Neural cell (in vitro differentiated cells): ENCODE measurements at regions not wholly inside any gene's neighbourhood (a gene's known extent, or its start where the extent isn't known, plus 50 kb on each side); places are given as distances from the start of the nearest gene placed in this dataset.

Experiments
- H2AFZ ChIP-seq: fragments of 200-600, 300-800 bp; sonication (generic), shearing (Covaris generic); 2 replicates; pipeline ENCODE4 v1.6.0; 2014; ENCODE audit warnings: low read depth, mild to moderate bottlenecking, antibody characterized with exemption, low read length, moderate library complexity
- H3F3A ChIP-seq: fragments of 200-600 bp; shearing (Covaris generic); 2 replicates; pipeline ENCODE4 v1.6.1; 2016; ENCODE audit warnings: mild to moderate bottlenecking, moderate library complexity, mixed read lengths, antibody characterized with exemption, low read length; ENCODE audit not compliant: insufficient read depth, poor library complexity, severe bottlenecking
- H3K27ac ChIP-seq: fragments of 200-600, 300-800 bp; sonication (generic), shearing (Covaris generic); 2 replicates; pipeline ENCODE4 v1.5.1; 2014; ENCODE audit warnings: mild to moderate bottlenecking, low read length, moderate library complexity
- H3K27me3 ChIP-seq: fragments of 300-800, 200-600 bp; sonication (generic), shearing (Covaris generic); 2 replicates; pipeline ENCODE4 v1.6.0; 2014; ENCODE audit warnings: mild to moderate bottlenecking, low read depth, low read length, moderate library complexity; ENCODE audit not compliant: insufficient read depth
- H3K36me3 ChIP-seq: fragments of 300-800, 200-600 bp; sonication (generic), shearing (Covaris generic); 2 replicates; pipeline ENCODE4 v1.5.1; 2014; ENCODE audit warnings: mild to moderate bottlenecking, antibody characterized with exemption, low read length, moderate library complexity; ENCODE audit not compliant: insufficient read depth
- H3K4me2 ChIP-seq: fragments of 300-800, 200-600 bp; sonication (generic), shearing (Covaris generic); 2 replicates; pipeline ENCODE4 v1.6.0; 2014; ENCODE audit warnings: mild to moderate bottlenecking, low read length
- H3K4me3 ChIP-seq: fragments of 300-800, 200-600 bp; sonication (generic), shearing (Covaris generic); 2 replicates; pipeline ENCODE4 v1.5.1; 2014; ENCODE audit warnings: mild to moderate bottlenecking, low read length, moderate library complexity
- H3K79me2 ChIP-seq: fragments of 200-600 bp; shearing (Covaris generic); replicated peaks from 2 replicates; pipeline ENCODE4 v1.6.0; 2014; ENCODE audit warnings: mild to moderate bottlenecking, low read length, moderate library complexity; ENCODE audit not compliant: insufficient read depth
- H3K9ac ChIP-seq: fragments of 300-800, 200-600 bp; sonication (generic), shearing (Covaris generic); 2 replicates; pipeline ENCODE4 v1.6.1; 2016; ENCODE audit warnings: mild to moderate bottlenecking, low read length, mixed read lengths
- H3K9me2 ChIP-seq: fragments of 200-600 bp; shearing (Covaris generic); 2 replicates; pipeline ENCODE4 v1.6.1; 2016; ENCODE audit warnings: mild to moderate bottlenecking, low read length, mixed read lengths; ENCODE audit not compliant: insufficient read depth
- H3K9me3 ChIP-seq: fragments of 200-600, 300-800 bp; sonication (generic), shearing (Covaris generic); 2 replicates; pipeline ENCODE4 v1.6.1; 2016; ENCODE audit warnings: mild to moderate bottlenecking, mixed run types, low read length, moderate library complexity, mixed read lengths
- H4K20me1 ChIP-seq: fragments of 200-600 bp; shearing (Covaris generic); 2 replicates; pipeline ENCODE4 v1.6.1; 2016; ENCODE audit warnings: mild to moderate bottlenecking, mixed run types; ENCODE audit not compliant: insufficient read depth
- CTCF ChIP-seq: fragments of 450-650 bp; IDR thresholded peaks from 2 replicates; pipeline ENCODE4 v1.5.1; 2014; ENCODE audit warnings: antibody characterized with exemption, mild to moderate bottlenecking, moderate library complexity; ENCODE audit not compliant: poor library complexity, severe bottlenecking
- EP300 ChIP-seq: fragments of 450-650 bp; conservative IDR thresholded peaks from 2 replicates; pipeline ENCODE4 v1.6.1; 2014; ENCODE audit warnings: antibody characterized with exemption, mild to moderate bottlenecking, moderate library complexity; ENCODE audit not compliant: poor library complexity, severe bottlenecking
- EZH2 ChIP-seq: fragments of 200-600, 300-800 bp; shearing (Covaris generic), sonication (generic); IDR thresholded peaks from 2 replicates; pipeline ENCODE4 v1.6.1; 2014; ENCODE audit warnings: antibody characterized with exemption, low read length, borderline replicate concordance, mild to moderate bottlenecking; ENCODE audit not compliant: insufficient read depth, poor library complexity, severe bottlenecking
- MXI1 ChIP-seq: fragments of 450-650 bp; conservative IDR thresholded peaks from 2 replicates; pipeline ENCODE4 v1.6.1; 2014; ENCODE audit warnings: antibody characterized with exemption, mild to moderate bottlenecking; ENCODE audit not compliant: poor library complexity, severe bottlenecking
- POLR2AphosphoS5 ChIP-seq: IDR thresholded peaks from 2 replicates; pipeline ENCODE4 v1.6.1; 2012
- RAD21 ChIP-seq: fragments of 450-650 bp; conservative IDR thresholded peaks from 2 replicates; pipeline ENCODE4 v1.6.1; 2014; ENCODE audit warnings: antibody characterized with exemption, mild to moderate bottlenecking, moderate library complexity
- REST ChIP-seq: IDR thresholded peaks from 2 replicates; pipeline ENCODE4 v1.6.1; 2012; ENCODE audit warnings: borderline replicate concordance
- SMC3 ChIP-seq: fragments of 450-650 bp; conservative IDR thresholded peaks from 2 replicates; pipeline ENCODE4 v1.6.1; 2014; ENCODE audit warnings: antibody characterized with exemption, mild to moderate bottlenecking, moderate library complexity; ENCODE audit not compliant: poor library complexity
- TAF1 ChIP-seq: IDR thresholded peaks from 2 replicates; pipeline ENCODE4 v1.6.1; 2012; ENCODE audit warnings: low read depth

GRCh38 chr1:99532276-99532580 is 113.7 kb upstream of the PALMD start:
- H3K4me2 ChIP-seq, result no peak overlapping the region
- no peaks in the 10 kb centered on the region for H3K79me2 ChIP-seq
- peaks cover 5% of the 10 kb centered on the region for H3F3A ChIP-seq
- H3K9ac ChIP-seq, result no peak overlapping the region
- H3K36me3 ChIP-seq, result no peaks in the 10 kb centered on the region
- H2AFZ ChIP-seq, result no peak overlapping the region
- H3K9me3 ChIP-seq, result no peaks in the 10 kb centered on the region
- TF ChIP-seq EZH2, result no peak
- TF ChIP-seq REST, result no peak
- no peak for TF ChIP-seq CTCF
- no peak for TF ChIP-seq POLR2AphosphoS5
- no peak for TF ChIP-seq RAD21
- no peak for TF ChIP-seq SMC3
- TF ChIP-seq TAF1, result no peak
- no peak for TF ChIP-seq EP300
- no peak for TF ChIP-seq MXI1
- no peaks in the 10 kb centered on the region for H3K27me3 ChIP-seq
- H3K4me3 ChIP-seq, result no peak overlapping the region
- no peak overlapping the region for H3K27ac ChIP-seq
- H3K9me2 ChIP-seq, result no peaks in the 10 kb centered on the region
- no peaks in the 10 kb centered on the region for H4K20me1 ChIP-seq

GRCh38 chr1:99533909-99534637 is 111.8 kb upstream of the PALMD start:
- Histone ChIP-seq H3K36me3 (no peaks in the 10 kb centered on the region), H3K27ac (no peak overlapping the region), H3F3A (peaks cover 5% of the 10 kb centered on the region), H3K4me3 (no peak overlapping the region), H3K4me2 (no peak overlapping the region), H3K9me3 (no peaks in the 10 kb centered on the region), H3K27me3 (no peaks in the 10 kb centered on the region), H3K9ac (no peak overlapping the region), H3K79me2 (no peaks in the 10 kb centered on the region), H3K9me2 (no peaks in the 10 kb centered on the region), H2AFZ (no peak overlapping the region), H4K20me1 (no peaks in the 10 kb centered on the region)
- TF ChIP-seq CTCF (no peak), REST (no peak), EP300 (no peak), TAF1 (no peak), RAD21 (no peak), MXI1 (no peak), EZH2 (no peak), SMC3 (no peak), POLR2AphosphoS5 (no peak)
